GM18873 (cell line): ENCODE measurements at regions not wholly inside any gene's neighbourhood (a gene's known extent, or its start where the extent isn't known, plus 50 kb on each side); places are given as distances from the start of the nearest gene placed in this dataset.
"Not testable (repeated sequence)": the region's sequence is repeated elsewhere in the genome, so short reads cannot be mapped to it uniquely, and the experiment has no call there.

Experiments
- ATAC-seq: cut with Tn5 transposase; IDR thresholded peaks from one replicate; pipeline ENCODE4 v1.9.1; 2021; ENCODE audit warnings: mild to moderate bottlenecking, moderate library complexity, moderate number of reproducible peaks; ENCODE audit not compliant: unreplicated experiment, low FRiP score

DNA sequence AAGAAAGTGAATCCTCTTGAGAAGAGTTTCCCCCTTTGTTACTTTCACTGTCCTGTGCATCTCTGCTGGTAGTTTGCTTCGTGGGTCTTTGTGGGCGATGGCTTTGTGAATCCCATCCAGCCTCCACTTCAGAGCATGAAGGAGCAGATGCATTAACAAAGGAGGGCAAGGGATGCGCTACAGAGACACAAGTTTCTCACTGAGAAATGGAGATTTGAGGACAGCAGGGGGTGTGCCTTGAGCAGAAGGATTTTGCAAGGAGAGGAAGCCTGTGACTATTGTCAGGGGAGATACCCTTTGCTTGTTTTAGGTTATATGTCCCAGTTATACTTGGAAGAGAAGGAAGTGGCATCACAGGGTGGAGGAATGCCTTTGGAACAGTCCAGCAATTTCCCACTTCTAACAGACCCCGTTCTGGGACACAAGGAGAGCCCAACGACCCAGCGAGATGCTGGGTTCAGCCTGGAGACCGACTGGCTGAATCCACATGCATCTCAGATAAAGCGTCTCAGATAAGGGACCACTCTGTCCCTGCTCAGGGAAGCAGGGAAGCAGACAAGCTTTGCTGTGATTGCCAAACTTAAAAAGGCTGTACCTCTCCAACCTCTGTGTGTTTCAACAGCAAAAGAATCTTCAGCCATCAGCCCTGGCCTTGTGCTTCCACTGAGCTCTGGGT is 314.6 kb upstream of the GATB start:
- ATAC-seq: no peak

DNA sequence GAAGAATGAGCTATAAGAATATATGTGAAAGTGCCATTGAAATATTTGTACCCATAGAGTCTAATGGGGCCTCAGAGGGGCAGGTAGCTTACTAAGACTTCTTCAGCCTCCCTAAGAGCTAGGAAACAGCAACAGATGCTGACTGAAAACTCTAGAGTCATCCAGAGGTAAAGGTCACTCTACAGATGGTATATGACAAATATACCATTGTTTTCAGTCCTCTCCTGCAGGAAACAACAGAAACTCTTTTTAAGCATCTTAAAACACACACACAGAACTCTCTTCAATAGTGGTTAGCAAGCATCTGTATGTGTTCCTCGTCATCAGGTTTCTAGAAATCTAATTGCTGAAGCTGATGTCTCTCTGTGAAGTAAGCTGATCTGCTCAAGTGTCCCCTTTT is 313.8 kb upstream of the GATB start:
- no peak for ATAC-seq

DNA sequence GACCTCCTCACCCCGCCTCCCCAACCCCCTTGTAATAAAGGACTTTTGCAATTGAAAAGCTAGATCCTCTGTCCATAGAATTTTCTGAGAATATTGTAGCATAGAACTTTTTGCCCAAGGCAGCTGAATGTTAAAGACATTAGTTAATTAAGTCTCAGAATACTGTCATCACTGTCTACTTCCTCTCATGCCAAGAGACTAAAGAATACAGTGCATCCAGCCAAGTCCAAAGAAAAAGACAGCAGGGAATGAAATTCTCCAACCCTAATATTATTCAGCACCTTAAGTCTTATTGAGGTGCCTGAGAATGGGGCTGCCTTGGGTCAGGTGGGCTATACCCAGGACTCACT is 313.3 kb upstream of the GATB start:
- no peak for ATAC-seq

DNA sequence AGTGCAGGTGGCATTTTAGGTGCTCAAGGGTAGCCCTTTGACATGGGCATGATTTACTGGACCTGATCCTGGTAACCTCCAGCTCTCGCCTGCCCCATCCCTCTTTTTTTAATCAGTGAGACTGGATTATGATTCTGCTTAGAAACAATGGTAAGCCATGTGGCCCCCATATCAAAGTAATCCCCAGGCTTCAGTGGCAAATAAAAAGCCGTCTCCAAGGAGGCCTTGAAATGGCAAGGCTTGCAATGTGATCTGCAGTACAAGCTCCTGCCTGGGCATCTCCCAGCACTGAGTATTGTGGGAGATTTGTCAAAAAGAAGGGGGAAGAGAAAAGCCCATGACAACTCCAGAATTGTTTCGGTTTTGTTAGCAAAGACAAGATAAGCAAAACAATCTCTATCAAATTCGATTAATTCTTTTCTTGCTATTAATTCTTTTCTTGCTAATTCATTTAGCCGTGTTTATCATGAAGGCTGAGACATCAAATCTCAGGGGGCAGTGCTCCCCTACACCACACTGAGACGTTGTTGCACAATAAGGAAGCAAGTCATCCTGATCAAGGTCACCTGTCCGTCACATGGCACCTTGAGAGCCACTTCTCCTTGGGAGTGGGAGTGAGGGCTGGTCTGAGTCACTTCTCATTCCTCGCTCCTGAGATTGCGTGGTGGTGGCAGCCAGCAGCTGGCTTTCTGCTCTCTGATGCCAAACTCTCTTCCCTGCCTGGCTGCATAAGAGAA is 312.7 kb upstream of the GATB start:
- ATAC-seq: no peak

DNA sequence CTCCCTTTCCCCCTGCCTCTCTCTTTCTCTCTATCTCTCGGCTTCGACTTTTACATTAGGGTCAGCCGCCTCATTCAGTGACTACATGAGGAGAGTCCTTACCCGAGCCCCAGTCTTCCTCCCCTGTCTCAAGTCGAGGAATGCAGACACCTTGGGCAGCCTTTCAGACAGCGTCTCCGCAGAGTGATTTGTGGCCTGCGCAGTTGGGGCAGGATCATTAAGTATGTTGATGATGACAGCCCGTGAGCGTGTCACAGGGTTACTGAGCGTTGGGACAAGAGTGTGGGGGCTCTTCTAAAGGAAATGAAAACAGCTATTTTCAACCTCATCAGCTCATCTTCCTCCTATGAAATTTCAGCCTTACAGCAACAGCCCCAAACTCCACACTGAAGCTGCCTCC is 312.1 kb upstream of the GATB start:
- no peak for ATAC-seq

DNA sequence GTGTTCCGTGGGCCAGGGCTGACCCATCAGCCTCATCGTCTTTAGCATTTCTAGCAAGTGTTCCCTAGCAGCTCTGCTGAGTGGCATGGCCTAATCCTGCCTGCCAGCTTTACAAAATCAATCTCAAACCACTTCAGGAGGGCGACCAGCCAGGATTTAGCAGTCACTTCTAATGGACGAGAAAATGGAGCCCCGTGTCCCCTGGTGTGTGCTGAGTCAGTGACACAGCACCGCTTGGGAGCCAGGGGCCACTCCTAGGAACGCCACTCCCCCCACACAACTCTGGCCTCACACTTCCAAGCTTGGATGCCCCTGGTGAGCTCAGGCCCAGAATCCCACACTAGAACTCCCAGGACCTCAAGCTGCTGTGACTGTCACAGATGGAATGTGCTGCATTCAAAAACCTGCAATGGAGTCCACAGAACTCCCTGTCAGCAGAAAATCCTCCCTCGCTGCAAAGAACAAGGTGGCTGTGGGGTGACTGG is 311.2 kb upstream of the GATB start:
- no peak for ATAC-seq

DNA sequence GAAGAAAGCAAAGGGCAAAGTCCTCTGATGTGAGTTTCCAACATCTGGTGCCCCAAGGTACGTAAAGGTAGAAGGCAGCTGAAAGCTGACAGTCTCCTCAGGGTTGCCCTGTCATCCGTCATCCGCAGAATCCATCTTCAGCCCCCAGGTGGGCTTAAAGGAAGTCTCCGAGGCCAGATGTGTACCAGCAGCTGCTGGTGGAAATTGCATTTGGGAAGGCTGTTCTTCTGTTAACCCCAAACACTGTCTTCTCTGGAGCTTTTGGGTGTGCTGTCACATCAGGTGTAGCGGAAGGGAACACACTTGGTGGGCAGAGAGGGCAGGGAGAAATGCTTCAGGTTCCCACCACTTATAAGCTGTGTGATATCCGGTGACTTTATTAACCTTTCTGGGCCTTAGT is 310.0 kb upstream of the GATB start:
- ATAC-seq: no peak

DNA sequence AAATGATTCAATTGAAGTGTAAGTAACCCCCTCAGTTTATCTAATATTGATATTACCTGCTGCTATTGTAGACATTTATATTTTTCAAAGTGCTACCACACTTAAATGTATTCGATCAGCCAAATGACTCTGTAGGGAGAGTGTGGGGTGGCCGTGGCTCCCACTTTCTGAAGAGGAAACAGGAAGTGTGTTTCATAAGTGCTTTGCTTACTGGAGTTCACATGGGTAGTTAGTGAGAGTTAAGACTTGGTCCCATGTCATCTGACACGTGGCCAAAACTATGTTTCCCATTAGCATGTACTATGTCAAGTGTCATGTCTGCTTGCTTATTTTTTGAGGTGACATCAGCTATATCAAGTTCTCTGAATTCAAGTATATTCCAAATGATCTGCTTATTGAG is 308.1 kb upstream of the GATB start:
- ATAC-seq: no peak

DNA sequence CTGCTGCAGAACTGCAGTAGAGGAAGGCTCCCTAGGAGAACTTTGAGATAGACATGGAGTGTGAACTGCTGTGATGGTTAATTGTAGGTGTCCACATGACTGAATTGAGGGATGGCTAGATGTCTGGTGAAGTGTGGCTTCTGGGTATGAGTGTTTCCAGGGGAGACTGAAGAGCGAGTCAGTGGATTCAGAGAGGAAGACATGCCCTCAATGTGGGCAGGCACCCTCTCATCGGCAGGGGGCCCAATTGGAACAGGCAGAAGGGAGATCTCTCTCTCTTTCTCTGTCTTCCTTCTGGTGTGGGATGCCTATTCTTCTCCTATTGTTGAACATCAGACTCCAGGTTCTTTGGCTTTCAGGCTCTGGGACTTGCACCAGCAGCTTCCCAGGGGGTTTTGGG is 304.7 kb upstream of the GATB start:
- no peak for ATAC-seq

DNA sequence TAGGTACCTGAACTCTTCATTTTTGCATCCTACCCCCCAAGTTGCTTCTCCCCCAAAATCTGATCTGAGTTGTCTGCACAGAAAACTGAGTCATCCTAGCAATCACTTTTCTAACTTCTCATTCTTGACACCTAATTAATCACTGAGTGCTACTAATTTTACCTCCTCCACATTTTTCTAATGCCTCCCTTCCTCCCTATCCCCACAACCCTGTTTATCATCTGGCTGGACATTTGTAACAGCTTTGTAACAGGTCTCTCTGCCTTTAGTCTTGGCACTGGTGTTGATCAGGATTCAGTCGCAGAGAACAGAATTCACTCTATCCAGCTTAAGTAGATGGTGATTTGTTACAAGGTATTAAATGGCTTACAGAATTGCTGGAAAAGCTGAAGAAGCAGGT is 303.9 kb upstream of the GATB start:
- ATAC-seq: no peak

DNA sequence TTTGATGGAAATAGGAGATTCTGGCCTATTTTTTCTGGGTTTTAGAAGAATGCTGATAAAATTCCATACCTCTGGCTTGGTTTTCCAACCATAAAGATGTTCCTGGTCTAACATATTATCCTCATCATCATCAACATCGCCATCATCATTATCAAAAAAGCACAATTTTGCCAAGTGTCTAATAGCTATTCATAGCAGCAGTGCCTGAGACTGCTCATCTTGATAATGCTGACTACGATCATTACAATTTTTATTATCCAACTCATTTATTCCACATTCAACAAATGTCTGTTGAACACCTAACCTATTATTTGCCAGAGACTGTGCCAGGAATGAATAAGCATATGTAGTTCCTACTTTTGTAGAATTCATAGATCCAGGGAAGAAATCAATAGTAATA is 303.5 kb upstream of the GATB start:
- ATAC-seq: no peak

DNA sequence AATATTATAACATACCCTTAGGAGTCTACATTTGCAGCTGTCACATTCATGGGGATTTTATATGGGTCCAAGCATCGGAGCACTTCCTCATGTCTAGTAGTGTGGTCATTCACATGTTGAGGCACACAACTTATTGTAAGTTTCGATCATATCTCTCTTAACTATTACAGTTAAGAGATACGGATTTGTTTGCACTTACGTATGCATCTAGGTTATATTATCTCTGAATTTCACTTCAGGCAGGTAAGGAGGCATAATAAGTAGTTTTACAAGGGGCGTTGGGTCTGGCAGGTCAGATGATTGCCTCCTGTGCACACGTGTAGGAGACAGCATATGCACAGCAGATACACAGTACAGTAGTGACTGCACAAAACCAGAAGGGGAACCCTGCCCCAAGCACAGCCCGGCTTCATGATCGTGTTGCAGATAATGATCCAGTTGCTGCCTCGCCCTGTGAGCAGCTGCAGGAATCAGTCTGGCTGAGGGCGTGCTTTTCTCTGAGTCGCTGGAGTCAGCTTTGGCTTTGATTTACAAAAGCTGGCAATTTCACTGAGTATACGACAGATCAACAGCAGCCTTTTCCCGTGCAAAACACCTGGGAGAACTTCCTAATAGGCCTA is 302.9 kb upstream of the GATB start:
- ATAC-seq: no peak

DNA sequence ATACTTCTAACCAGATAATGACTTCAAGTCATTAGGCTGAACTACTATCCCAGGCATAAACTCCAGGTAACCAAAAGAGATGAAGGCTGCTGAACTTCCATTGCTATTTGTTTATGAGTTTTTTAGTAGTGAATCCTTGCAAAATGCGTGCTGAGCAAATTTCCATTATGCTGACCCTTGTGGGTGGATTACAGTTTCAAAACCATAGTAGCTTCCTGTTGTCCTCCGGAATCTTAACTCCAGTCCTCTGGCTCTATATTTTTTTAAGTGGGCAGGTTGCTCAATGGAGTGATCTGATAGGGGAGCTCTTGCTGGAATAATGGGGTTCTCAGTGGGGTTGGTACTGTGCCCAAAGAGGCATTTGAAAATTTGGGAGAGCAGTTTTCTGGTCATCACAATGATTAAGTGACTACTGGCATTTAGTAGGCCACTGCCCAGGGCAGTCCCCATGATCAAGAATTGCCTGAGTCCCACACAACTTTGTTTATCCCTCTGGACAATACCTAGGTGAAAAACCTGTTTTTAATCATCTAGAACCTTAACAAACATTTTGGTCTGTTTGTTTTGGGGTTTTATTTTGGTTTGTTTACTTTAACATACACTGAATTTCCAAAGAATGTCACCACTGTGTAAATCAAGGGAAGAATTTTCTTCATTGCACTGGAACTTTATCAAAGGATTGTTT is 302.3 kb upstream of the GATB start:
- no peak for ATAC-seq

DNA sequence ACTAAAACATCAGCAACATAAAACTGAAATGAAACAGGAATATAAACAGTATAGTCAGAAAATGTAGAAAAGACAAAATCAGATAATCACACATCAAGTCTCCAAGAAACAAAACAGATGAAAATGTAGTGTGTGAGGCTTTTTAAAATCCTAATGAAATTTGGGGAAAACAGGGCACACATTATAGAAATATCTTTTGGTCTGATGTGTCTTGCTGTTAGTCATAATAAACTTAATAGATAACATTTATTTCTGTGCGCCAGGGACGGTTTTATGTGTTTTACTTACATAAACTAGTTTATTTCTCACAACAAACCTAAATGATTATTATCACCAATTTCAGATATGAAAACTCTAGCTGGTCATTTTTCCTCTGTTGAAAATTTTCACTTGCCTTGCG is 293.9 kb upstream of the GATB start:
- ATAC-seq: no peak

DNA sequence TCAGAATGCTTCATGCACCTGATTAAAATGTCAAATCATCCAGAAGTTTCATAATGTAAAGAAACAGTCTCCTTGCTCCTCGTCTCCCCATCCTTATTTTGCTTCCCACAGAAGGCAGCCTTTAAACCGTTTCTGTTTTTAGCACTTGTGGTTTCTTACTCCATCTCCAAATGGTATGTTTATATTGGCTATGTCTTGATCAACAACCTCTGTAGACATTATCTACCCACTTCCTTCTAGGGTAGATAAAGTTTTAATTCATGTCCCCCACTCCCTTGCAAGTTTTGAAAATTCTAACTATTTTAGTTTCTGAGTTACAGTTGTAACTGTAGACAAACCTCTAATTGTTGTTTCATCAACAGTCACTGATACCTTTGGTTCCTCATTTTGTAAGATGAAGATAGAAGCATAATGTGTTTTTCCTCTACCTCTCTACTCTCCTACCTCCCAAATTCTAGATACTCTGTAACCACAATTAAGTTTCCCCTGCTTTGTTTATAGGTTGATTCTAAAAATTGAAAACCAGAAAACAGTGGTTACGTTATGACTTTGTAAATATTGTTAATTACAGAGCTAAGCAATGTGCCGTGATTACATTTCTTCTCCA is 291.7 kb upstream of the GATB start:
- no peak for ATAC-seq

DNA sequence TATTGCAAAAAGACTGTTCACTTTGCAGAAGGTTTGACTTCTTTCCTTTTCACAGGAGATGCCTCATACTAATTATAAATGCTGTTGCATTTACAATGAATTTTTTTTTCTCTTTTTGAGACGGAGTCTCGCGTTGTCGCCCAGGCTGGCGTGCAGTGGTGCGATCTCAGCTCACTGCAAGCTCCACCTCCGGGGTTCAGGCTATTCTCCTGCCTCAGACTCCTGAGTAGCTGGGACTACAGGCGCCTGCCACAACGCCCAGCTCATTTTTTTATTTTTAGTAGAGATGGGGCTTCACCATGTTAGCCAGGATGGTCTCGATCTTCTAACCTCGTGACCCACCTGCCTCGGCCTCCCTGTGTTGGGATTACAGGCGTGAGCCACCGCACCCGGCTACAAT is 290.5 kb upstream of the GATB start:
- not testable (repeated sequence) for ATAC-seq

DNA sequence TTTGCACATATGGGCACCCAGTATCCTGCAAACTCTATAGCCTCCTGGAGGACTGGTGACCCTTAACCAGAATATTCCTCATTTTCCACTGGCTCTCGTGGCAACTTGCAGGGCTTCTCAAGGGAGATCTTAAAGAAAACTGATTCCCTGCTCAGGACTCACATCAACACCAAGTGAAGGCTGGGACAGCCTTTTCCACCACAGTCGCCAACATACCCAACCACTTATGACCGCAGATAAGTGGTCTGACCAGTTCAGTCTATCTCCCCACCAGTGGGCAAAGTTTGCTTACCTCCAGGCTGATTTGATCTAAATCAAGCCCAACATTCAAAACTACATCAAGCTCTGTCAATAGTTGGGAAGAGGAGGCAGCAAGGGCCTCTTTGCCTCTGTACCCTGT is 289.3 kb upstream of the GATB start:
- ATAC-seq: no peak

DNA sequence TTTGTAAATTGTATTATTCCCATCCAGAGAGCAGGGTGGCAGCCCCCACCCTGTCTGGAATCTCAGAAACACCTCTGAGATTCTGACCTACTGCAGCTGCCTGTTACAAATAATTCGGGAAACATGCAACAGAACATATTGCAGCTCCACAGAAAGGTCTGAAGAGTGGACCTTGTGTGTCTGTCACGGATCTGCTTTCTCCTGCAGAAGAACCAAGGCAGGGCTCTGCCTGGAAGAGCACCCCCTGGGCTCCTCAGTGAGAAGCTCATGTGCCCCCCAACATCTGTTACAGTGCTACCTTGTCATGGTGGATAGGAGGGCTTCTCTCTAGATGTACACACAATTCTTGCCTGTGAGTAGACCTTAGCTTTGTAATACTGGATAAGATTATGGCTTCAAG is 286.6 kb upstream of the GATB start:
- no peak for ATAC-seq

DNA sequence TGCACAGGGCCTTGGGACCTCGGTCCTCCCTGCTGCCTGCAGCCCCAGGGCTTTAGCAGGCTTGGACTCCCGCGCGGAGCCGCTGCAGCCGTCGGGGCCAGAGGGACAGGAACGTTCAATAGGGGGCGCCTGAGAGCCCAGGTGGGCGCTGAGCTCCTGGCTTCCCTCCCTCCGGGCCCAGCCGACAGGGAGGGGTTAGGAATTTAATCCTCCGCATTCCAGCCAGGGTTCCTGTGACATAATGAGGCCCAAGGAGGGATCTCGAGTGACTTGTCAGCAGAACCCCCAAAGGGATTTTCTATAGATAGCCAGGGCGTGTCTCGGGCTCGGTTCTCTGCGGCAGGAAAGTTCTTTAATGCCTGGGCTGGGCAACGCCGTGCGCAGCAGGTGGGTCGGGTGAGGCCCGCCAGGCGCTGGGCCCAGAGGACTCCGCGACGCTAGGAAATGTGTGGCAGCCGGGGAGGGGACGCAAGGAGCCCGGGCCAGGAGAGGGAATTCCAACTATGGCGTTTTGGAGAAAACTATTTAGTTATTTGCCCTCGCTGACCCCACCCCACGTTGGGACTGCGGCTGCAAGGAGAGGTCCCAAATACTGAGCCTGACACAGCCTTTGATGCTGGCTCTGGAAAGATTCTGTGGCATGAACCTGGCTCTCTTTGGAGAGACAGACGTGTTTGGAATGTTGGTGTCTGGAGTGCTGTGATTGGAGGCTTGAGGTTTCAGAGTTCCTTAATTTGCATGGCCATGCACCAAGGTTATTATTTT is 285.2 kb upstream of the GATB start:
- no peak for ATAC-seq

DNA sequence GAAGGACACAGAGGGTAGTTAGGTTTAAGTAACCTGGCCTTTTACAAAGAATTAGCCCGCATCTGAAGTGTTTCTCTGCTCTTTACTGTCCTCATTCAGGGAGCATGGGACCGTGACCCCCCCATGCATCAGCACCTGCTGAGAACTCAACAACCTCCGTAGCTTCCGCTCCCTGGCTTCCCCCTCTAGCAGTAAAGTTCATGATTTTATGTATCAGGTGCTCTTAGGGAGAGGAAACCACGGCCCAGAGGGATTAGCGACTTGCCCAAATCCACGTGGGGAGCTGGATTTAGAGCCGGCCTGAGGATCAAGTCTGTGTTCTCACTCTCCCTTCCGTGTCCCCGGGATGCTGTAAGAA is 284.6 kb upstream of the GATB start:
- no peak for ATAC-seq
